HUES48 (cell line): ENCODE measurements at regions not wholly inside any gene's neighbourhood (a gene's known extent, or its start where the extent isn't known, plus 50 kb on each side); places are given as distances from the start of the nearest gene placed in this dataset.
"Not testable (repeated sequence)": the region's sequence is repeated elsewhere in the genome, so short reads cannot be mapped to it uniquely, and the experiment has no call there.

Experiments used
- H3K27ac ChIP-seq: one replicate; pipeline ENCODE4 v1.7.0; 2013; ENCODE audit warnings: low read depth, low read length, inconsistent platforms
- H3K27me3 ChIP-seq: 2 replicates; pipeline ENCODE4 v1.6.1; 2013; ENCODE audit warnings: mild to moderate bottlenecking, low read length; ENCODE audit not compliant: control insufficient read depth, insufficient read depth
- H3K36me3 ChIP-seq: 2 replicates; pipeline ENCODE4 v1.6.1; 2013; ENCODE audit warnings: low read length; ENCODE audit not compliant: control insufficient read depth, insufficient read depth
- H3K4me1 ChIP-seq: 2 replicates; pipeline ENCODE4 v1.6.1; 2013; ENCODE audit warnings: mild to moderate bottlenecking, low read length; ENCODE audit not compliant: control insufficient read depth, insufficient read depth
- H3K4me3 ChIP-seq: 2 replicates; pipeline ENCODE4 v1.5.1; 2013; ENCODE audit warnings: mild to moderate bottlenecking, low read depth, low read length
- H3K9ac ChIP-seq: 2 replicates; pipeline ENCODE4 v1.6.1; 2013; ENCODE audit warnings: mild to moderate bottlenecking, low read depth, low read length, moderate library complexity
- H3K9me3 ChIP-seq: 2 replicates; pipeline ENCODE4 v1.6.1; 2013; ENCODE audit warnings: low read length; ENCODE audit not compliant: control insufficient read depth, insufficient read depth

- Histone ChIP-seq H3K9me3 (no peaks in the 10 kb centered on the region), H3K36me3 (no peaks in the 10 kb centered on the region), H3K4me1 (peaks cover 16% of the 10 kb centered on the region), H3K4me3 (no peak overlapping the region), H3K27ac (no peak overlapping the region), H3K27me3 (no peaks in the 10 kb centered on the region), H3K9ac (no peak overlapping the region)
Observed at GRCh38 chr18:29855637-29856036, 1186.9 kb downstream of the DSC3 start.

- H3K27ac ChIP-seq, result no peak overlapping the region
- no peaks in the 10 kb centered on the region for H3K36me3 ChIP-seq
- no peaks in the 10 kb centered on the region for H3K9me3 ChIP-seq
- peaks cover 16% of the 10 kb centered on the region for H3K4me1 ChIP-seq
- H3K4me3 ChIP-seq, result no peak overlapping the region
- no peaks in the 10 kb centered on the region for H3K27me3 ChIP-seq
- no peak overlapping the region for H3K9ac ChIP-seq
Observed at GRCh38 chr18:29853126-29853525, 1189.4 kb downstream of the DSC3 start.

GRCh38 chr18:29849144-29849543 is 1193.4 kb downstream of the DSC3 start:
- no peak overlapping the region for H3K4me3 ChIP-seq
- H3K27ac ChIP-seq, result no peak overlapping the region
- H3K27me3 ChIP-seq, result no peaks in the 10 kb centered on the region
- no peak overlapping the region for H3K9ac ChIP-seq
- H3K9me3 ChIP-seq, result no peaks in the 10 kb centered on the region
- no peaks in the 10 kb centered on the region for H3K36me3 ChIP-seq
- H3K4me1 ChIP-seq, result 0 out of 2 replicates have a peak, but pooled peaks cover 2% of the 10 kb centered on the region

GRCh38 chr18:29841631-29842030 is 1200.9 kb downstream of the DSC3 start:
- Histone ChIP-seq H3K9me3 (no peaks in the 10 kb centered on the region), H3K9ac (no peak overlapping the region), H3K27me3 (no peaks in the 10 kb centered on the region), H3K4me1 (no peaks in the 10 kb centered on the region), H3K4me3 (no peak overlapping the region), H3K36me3 (no peaks in the 10 kb centered on the region), H3K27ac (no peak overlapping the region)

- Histone ChIP-seq H3K4me3 (no peak overlapping the region), H3K9ac (no peak overlapping the region), H3K27me3 (no peaks in the 10 kb centered on the region), H3K9me3 (no peaks in the 10 kb centered on the region), H3K36me3 (no peaks in the 10 kb centered on the region), H3K27ac (no peak overlapping the region), H3K4me1 (0 out of 2 replicates have a peak, but pooled peaks cover 4% of the 10 kb centered on the region)
Observed at GRCh38 chr18:29840089-29840488, 1202.5 kb downstream of the DSC3 start.

GRCh38 chr18:29838961-29839360 is 1203.6 kb downstream of the DSC3 start:
- not testable (repeated sequence) for H3K4me1 ChIP-seq, H3K36me3 ChIP-seq, H3K4me3 ChIP-seq, H3K27me3 ChIP-seq, H3K9me3 ChIP-seq, H3K27ac ChIP-seq, H3K9ac ChIP-seq

- Histone ChIP-seq H3K4me3 (no peak overlapping the region), H3K36me3 (no peaks in the 10 kb centered on the region), H3K9me3 (no peaks in the 10 kb centered on the region), H3K27me3 (no peaks in the 10 kb centered on the region), H3K4me1 (0 out of 2 replicates have a peak, but pooled peaks cover 6% of the 10 kb centered on the region), H3K27ac (no peak overlapping the region), H3K9ac (no peak overlapping the region)
Observed at GRCh38 chr18:29838556-29838955, 1204.0 kb downstream of the DSC3 start.

GRCh38 chr18:29823671-29824070 is 1218.9 kb downstream of the DSC3 start:
- no peak overlapping the region for H3K9ac ChIP-seq
- H3K27ac ChIP-seq, result no peak overlapping the region
- no peaks in the 10 kb centered on the region for H3K36me3 ChIP-seq
- no peaks in the 10 kb centered on the region for H3K4me1 ChIP-seq
- H3K27me3 ChIP-seq, result no peaks in the 10 kb centered on the region
- no peak overlapping the region for H3K4me3 ChIP-seq
- no peaks in the 10 kb centered on the region for H3K9me3 ChIP-seq

GRCh38 chr18:29821544-29821943 is 1221.0 kb downstream of the DSC3 start:
- no peaks in the 10 kb centered on the region for H3K4me1 ChIP-seq
- no peak overlapping the region for H3K4me3 ChIP-seq
- H3K9ac ChIP-seq, result no peak overlapping the region
- no peaks in the 10 kb centered on the region for H3K36me3 ChIP-seq
- H3K9me3 ChIP-seq, result no peaks in the 10 kb centered on the region
- no peaks in the 10 kb centered on the region for H3K27me3 ChIP-seq
- H3K27ac ChIP-seq, result no peak overlapping the region

GRCh38 chr18:29811519-29811918 is 1231.0 kb downstream of the DSC3 start:
- no peaks in the 10 kb centered on the region for H3K9me3 ChIP-seq
- no peak overlapping the region for H3K27ac ChIP-seq
- no peaks in the 10 kb centered on the region for H3K4me1 ChIP-seq
- no peak overlapping the region for H3K9ac ChIP-seq
- no peaks in the 10 kb centered on the region for H3K36me3 ChIP-seq
- no peaks in the 10 kb centered on the region for H3K27me3 ChIP-seq
- H3K4me3 ChIP-seq, result no peak overlapping the region

- no peaks in the 10 kb centered on the region for H3K36me3 ChIP-seq
Observed at GRCh38 chr18:29780816-29781215, 1261.7 kb downstream of the DSC3 start.

GRCh38 chr18:29779096-29779495 is 1263.4 kb downstream of the DSC3 start:
- H3K9me3 ChIP-seq, result no peaks in the 10 kb centered on the region
- H3K27ac ChIP-seq, result no peak overlapping the region
- no peak overlapping the region for H3K4me3 ChIP-seq
- peaks cover 9% of the 10 kb centered on the region for H3K4me1 ChIP-seq
- no peaks in the 10 kb centered on the region for H3K27me3 ChIP-seq
- no peaks in the 10 kb centered on the region for H3K36me3 ChIP-seq
- no peak overlapping the region for H3K9ac ChIP-seq

More at GRCh38 chr18:29780816-29781215, 1261.7 kb downstream of the DSC3 start:
- Histone ChIP-seq H3K9ac (no peak overlapping the region), H3K4me1 (peaks cover 9% of the 10 kb centered on the region), H3K4me3 (no peak overlapping the region), H3K9me3 (no peaks in the 10 kb centered on the region), H3K27me3 (no peaks in the 10 kb centered on the region), H3K27ac (peak overlapping the region; percentile 74)
